ENCODE measurements at regions not wholly inside any gene's neighbourhood (a gene's known extent, or its start where the extent isn't known, plus 50 kb on each side); places are given as distances from the start of the nearest gene placed in this dataset.

DNA sequence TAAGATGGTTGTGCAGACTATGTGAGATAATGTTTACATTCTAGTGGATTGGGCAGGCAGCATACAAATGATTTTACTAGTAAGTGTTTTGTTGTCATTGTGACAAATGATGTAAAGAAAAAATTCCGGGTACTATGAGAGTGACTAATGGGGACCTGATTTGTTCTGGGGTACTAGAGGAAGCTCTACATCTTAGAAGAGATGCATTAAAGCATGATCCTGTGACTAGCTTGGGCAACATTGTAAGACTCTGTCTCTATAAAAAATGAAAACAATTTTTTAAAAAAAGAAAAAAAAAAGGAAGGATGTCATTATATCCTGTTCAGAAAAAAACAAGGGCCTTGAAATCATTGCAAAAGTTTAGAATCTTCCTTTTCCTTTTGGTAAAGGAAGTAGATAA lies 58.1 kb upstream of the MYRIP start:
- Mint-ChIP-seq H3K27ac (ENCODE audit: unreplicated experiment) (no peak overlapping the region), H3K27me3 (ENCODE audit: unreplicated experiment) (peaks cover 13% of the 10 kb centered on the region), H3K9me3 (ENCODE audit: unreplicated experiment) (peaks cover 12% of the 10 kb centered on the region), H3K36me3 (ENCODE audit: unreplicated experiment) (peaks cover 5% of the 10 kb centered on the region), H3K4me1 (ENCODE audit: low read depth, unreplicated experiment) (peaks cover 21% of the 10 kb centered on the region), H3K4me3 (ENCODE audit: unreplicated experiment) (no peak overlapping the region)
- TF ChIP-seq, protein P1, sequence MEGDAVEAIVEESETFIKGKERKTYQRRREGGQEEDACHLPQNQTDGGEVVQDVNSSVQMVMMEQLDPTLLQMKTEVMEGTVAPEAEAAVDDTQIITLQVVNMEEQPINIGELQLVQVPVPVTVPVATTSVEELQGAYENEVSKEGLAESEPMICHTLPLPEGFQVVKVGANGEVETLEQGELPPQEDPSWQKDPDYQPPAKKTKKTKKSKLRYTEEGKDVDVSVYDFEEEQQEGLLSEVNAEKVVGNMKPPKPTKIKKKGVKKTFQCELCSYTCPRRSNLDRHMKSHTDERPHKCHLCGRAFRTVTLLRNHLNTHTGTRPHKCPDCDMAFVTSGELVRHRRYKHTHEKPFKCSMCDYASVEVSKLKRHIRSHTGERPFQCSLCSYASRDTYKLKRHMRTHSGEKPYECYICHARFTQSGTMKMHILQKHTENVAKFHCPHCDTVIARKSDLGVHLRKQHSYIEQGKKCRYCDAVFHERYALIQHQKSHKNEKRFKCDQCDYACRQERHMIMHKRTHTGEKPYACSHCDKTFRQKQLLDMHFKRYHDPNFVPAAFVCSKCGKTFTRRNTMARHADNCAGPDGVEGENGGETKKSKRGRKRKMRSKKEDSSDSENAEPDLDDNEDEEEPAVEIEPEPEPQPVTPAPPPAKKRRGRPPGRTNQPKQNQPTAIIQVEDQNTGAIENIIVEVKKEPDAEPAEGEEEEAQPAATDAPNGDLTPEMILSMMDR (IDR thresholded peaks at IDR 0.05; ENCODE audit: partially characterized antibody, unreplicated experiment): no peak
- DNase-seq: no peak

GRCh38 chr3:39752019-39752637 lies 57.3 kb upstream of the MYRIP start:
- TF ChIP-seq, protein P1 (IDR thresholded peaks at IDR 0.05; ENCODE audit: partially characterized antibody, unreplicated experiment): no peak
- Mint-ChIP-seq H3K4me1 (ENCODE audit: low read depth, unreplicated experiment) (peaks cover 21% of the 10 kb centered on the region), H3K27me3 (ENCODE audit: unreplicated experiment) (peaks cover 15% of the 10 kb centered on the region), H3K4me3 (ENCODE audit: unreplicated experiment) (peak overlapping the region; percentile 13), H3K9me3 (ENCODE audit: unreplicated experiment) (peaks cover 15% of the 10 kb centered on the region), H3K27ac (ENCODE audit: unreplicated experiment) (no peak overlapping the region), H3K36me3 (ENCODE audit: unreplicated experiment) (peaks cover 13% of the 10 kb centered on the region)
- no peak for DNase-seq

- Mint-ChIP-seq H3K27ac (ENCODE audit: unreplicated experiment) (peak overlapping the region; percentile 5), H3K4me3 (ENCODE audit: unreplicated experiment) (peak overlapping the region; percentile 56), H3K27me3 (ENCODE audit: unreplicated experiment) (peaks cover 15% of the 10 kb centered on the region), H3K36me3 (ENCODE audit: unreplicated experiment) (peaks cover 14% of the 10 kb centered on the region), H3K9me3 (ENCODE audit: unreplicated experiment) (peaks cover 15% of the 10 kb centered on the region), H3K4me1 (ENCODE audit: low read depth, unreplicated experiment) (peaks cover 21% of the 10 kb centered on the region)
- no peak for DNase-seq
- TF ChIP-seq, protein P1 (IDR thresholded peaks at IDR 0.05; ENCODE audit: partially characterized antibody, unreplicated experiment): no peak
Observed at GRCh38 chr3:39752751-39753150, 56.7 kb upstream of the MYRIP start.

- peaks cover 14% of the 10 kb centered on the region for H3K36me3 Mint-ChIP-seq (ENCODE audit: unreplicated experiment)
- H3K4me3 Mint-ChIP-seq (ENCODE audit: unreplicated experiment): no peak overlapping the region
- peak; percentile 32 for DNase-seq
- TF ChIP-seq, protein P1 (IDR thresholded peaks at IDR 0.05; ENCODE audit: partially characterized antibody, unreplicated experiment): no peak
- peak overlapping the region; percentile 5 for H3K27ac Mint-ChIP-seq (ENCODE audit: unreplicated experiment)
- peaks cover 15% of the 10 kb centered on the region for H3K9me3 Mint-ChIP-seq (ENCODE audit: unreplicated experiment)
- peaks cover 15% of the 10 kb centered on the region for H3K27me3 Mint-ChIP-seq (ENCODE audit: unreplicated experiment)
- peaks cover 21% of the 10 kb centered on the region for H3K4me1 Mint-ChIP-seq (ENCODE audit: low read depth, unreplicated experiment)
Observed at GRCh38 chr3:39753391-39753790, 56.0 kb upstream of the MYRIP start.

GRCh38 chr3:39754549-39754948 lies 54.9 kb upstream of the MYRIP start:
- peaks cover 15% of the 10 kb centered on the region for H3K27me3 Mint-ChIP-seq (ENCODE audit: unreplicated experiment)

More at GRCh38 chr3:39754549-39754948, 54.9 kb upstream of the MYRIP start:
- Mint-ChIP-seq H3K27ac (ENCODE audit: unreplicated experiment) (no peak overlapping the region), H3K9me3 (ENCODE audit: unreplicated experiment) (peaks cover 15% of the 10 kb centered on the region), H3K4me1 (ENCODE audit: low read depth, unreplicated experiment) (peaks cover 21% of the 10 kb centered on the region), H3K36me3 (ENCODE audit: unreplicated experiment) (peaks cover 14% of the 10 kb centered on the region), H3K4me3 (ENCODE audit: unreplicated experiment) (no peak overlapping the region)
- DNase-seq: no peak
- TF ChIP-seq, protein P1 (IDR thresholded peaks at IDR 0.05; ENCODE audit: partially characterized antibody, unreplicated experiment): no peak
